Endothelial cell of umbilical vein (primary cell): ENCODE measurements at regions not wholly inside any gene's neighbourhood (a gene's known extent, or its start where the extent isn't known, plus 50 kb on each side); places are given as distances from the start of the nearest gene placed in this dataset.

Experiments used
- BruUV-seq: library from RNA; stranded (reverse); fragments of 400-500 nt; replicated peaks from 2 replicates; lab custom pipeline; 2021; lab: Mats Ljungman, UMichigan
- CTCF ChIA-PET: fragments of 300-600, 350-600 bp; sonication (Branson Sonifier 250); formaldehyde crosslinking; loops from one replicate; lab custom pipeline; 2021; ENCODE audit warnings: antibody characterized with exemption, inconsistent platforms; lab: Charles Lee
- POLR2A ChIA-PET: fragments of 300-600, 350-600 bp; sonication (Branson Sonifier 250); formaldehyde crosslinking; loops from one replicate; lab custom pipeline; 2021; ENCODE audit warnings: antibody characterized with exemption, inconsistent platforms; lab: Charles Lee
- DNase-seq: peaks from one replicate; pipeline ENCODE4 v3.0.0-alpha.2; 2011; ENCODE audit warnings: low read depth, low spot score
- FAIRE-seq: peaks from 2 replicates; lab custom pipeline; 2011; peaks lifted over from hg19 to GRCh38; lab: Jason Lieb, UNC
- H2AFZ ChIP-seq: 2 replicates; pipeline ENCODE4 v1.6.0; 2012; ENCODE audit warnings: low read depth, low read length, control low read depth, inconsistent platforms
- H3K27ac ChIP-seq: 2 replicates; pipeline ENCODE4 v1.5.1; 2011; ENCODE audit warnings: low read depth, mild to moderate bottlenecking, control low read depth, low read length, moderate library complexity; ENCODE audit not compliant: insufficient read depth
- H3K27me3 ChIP-seq, 2 experiments: 2 replicates each; pipeline versions ENCODE4 v1.6.0 to v1.6.1; 2011; ENCODE audit warnings: low read length in 2 of 2, mixed read lengths in 1 of 2; ENCODE audit not compliant: control insufficient read depth in 2 of 2, insufficient read depth in 2 of 2
- H3K36me3 ChIP-seq, 2 experiments: 2 replicates in 1 of 2; 3 replicates in 1 of 2; pipeline ENCODE4 v1.5.1; 2011; ENCODE audit warnings: low read length in 2 of 2, mild to moderate bottlenecking in 1 of 2, moderate library complexity in 1 of 2; ENCODE audit not compliant: control insufficient read depth in 2 of 2, insufficient read depth in 2 of 2; ENCODE audit errors: extremely low read depth in 1 of 2
- H3K4me1 ChIP-seq: 3 replicates; pipeline ENCODE4 v1.5.1; 2011; ENCODE audit warnings: mild to moderate bottlenecking, low read length; ENCODE audit not compliant: control insufficient read depth, insufficient read depth; ENCODE audit errors: extremely low read depth
- H3K4me2 ChIP-seq: 2 replicates; pipeline ENCODE4 v1.6.1; 2011; ENCODE audit warnings: low read length, control low read depth, mixed read lengths; ENCODE audit not compliant: insufficient read depth
- H3K4me3 ChIP-seq, 3 experiments: fragments of 200-600 bp in 1 of 3; sonication (generic), shearing (Covaris generic) in 1 of 3; replicated peaks in 1 of 3; 2 replicates each; pipeline ENCODE4 v1.5.1; 2011 to 2016; ENCODE audit warnings: control low read depth in 3 of 3, low read length in 3 of 3, mild to moderate bottlenecking in 2 of 3, inconsistent platforms in 1 of 3, low read depth in 1 of 3, moderate library complexity in 1 of 3; ENCODE audit not compliant: insufficient read depth in 1 of 3
- H3K79me2 ChIP-seq: 2 replicates; pipeline ENCODE4 v1.6.0; 2012; ENCODE audit warnings: low read length, inconsistent platforms; ENCODE audit not compliant: control insufficient read depth, insufficient read depth
- H3K9ac ChIP-seq: replicated peaks from 2 replicates; pipeline ENCODE3; 2011; ENCODE audit warnings: low read length, control low read depth; ENCODE audit not compliant: insufficient read depth; ENCODE audit errors: extremely low read depth
- H3K9me1 ChIP-seq: replicated peaks from 3 replicates; pipeline ENCODE4 v1.6.0; 2011; ENCODE audit warnings: mild to moderate bottlenecking, low read length; ENCODE audit not compliant: control insufficient read depth, insufficient read depth; ENCODE audit errors: extremely low read depth
- H3K9me3 ChIP-seq: replicated peaks from 2 replicates; pipeline ENCODE4 v1.5.1; 2012; ENCODE audit warnings: low read length, inconsistent platforms; ENCODE audit not compliant: control insufficient read depth, insufficient read depth
- H4K20me1 ChIP-seq: replicated peaks from 2 replicates; pipeline ENCODE3; 2011; ENCODE audit warnings: mild to moderate bottlenecking, low read length; ENCODE audit not compliant: control insufficient read depth, insufficient read depth; ENCODE audit errors: extremely low read depth
- EZH2 ChIP-seq: IDR thresholded peaks from 2 replicates; pipeline ENCODE4 v1.6.1; 2012; ENCODE audit warnings: borderline replicate concordance, low read depth, mild to moderate bottlenecking, moderate library complexity, low read length, inconsistent platforms; ENCODE audit not compliant: severe bottlenecking
- FOS ChIP-seq: IDR thresholded peaks from 2 replicates; pipeline ENCODE4 v1.6.1; 2011; ENCODE audit warnings: mild to moderate bottlenecking, low read length, moderate library complexity, borderline replicate concordance; ENCODE audit not compliant: insufficient read depth
- GATA2 ChIP-seq: IDR thresholded peaks from 2 replicates; pipeline ENCODE4 v1.7.0; 2011; ENCODE audit warnings: low read depth, mild to moderate bottlenecking, moderate library complexity, mixed read lengths, low read length; ENCODE audit not compliant: insufficient read length, insufficient read depth
- JUN ChIP-seq: IDR thresholded peaks from 2 replicates; pipeline ENCODE4 v1.6.1; 2011; ENCODE audit warnings: borderline replicate concordance, low read depth; ENCODE audit not compliant: insufficient read length, insufficient read depth
- MYC ChIP-seq: IDR thresholded peaks from one replicate; pipeline ENCODE4 v1.6.1; 2011; ENCODE audit warnings: mild to moderate bottlenecking, low read depth, low read length
- POLR2A ChIP-seq: IDR thresholded peaks from 2 replicates; pipeline ENCODE4 v1.6.1; 2012; ENCODE audit warnings: low read depth, mild to moderate bottlenecking, control low read depth, low read length
- POLR2AphosphoS5 ChIP-seq: IDR thresholded peaks from 2 replicates; pipeline ENCODE4 v1.6.1; 2012; ENCODE audit warnings: low read depth, mild to moderate bottlenecking, control low read depth, low read length, moderate library complexity; ENCODE audit not compliant: insufficient read depth
- dilution Hi-C: fragments of 300-500 bp; cut with MboI; formaldehyde crosslinking; loops from one replicate; pipeline ENCODE4 v1.15.0; 2019; ENCODE audit warnings: low sequenced_read_pairs; ENCODE audit not compliant: extremely low pct_ligation_motif_present
- intact Hi-C: fragments of 100-400 bp; cut with micrococcal nuclease; formaldehyde crosslinking; loops from one replicate; pipeline ENCODE4 v1.10.0; 2022
- TF ChIP-seq, protein P1 (sequence below), 2 donors: IDR thresholded peaks; 1 replicate in 1 of 2; 2 replicates in 1 of 2; pipeline ENCODE4 v1.5.1; 2011; ENCODE audit warnings: low read length in 2 of 2, mild to moderate bottlenecking in 2 of 2, moderate library complexity in 2 of 2, control low read depth in 1 of 2, inconsistent platforms in 1 of 2, low read depth in 1 of 2; ENCODE audit not compliant: insufficient read depth in 1 of 2; ENCODE audit errors: extremely low read depth in 1 of 2
- TF ChIP-seq, protein P2 (sequence below): IDR thresholded peaks from 2 replicates; pipeline ENCODE4 v1.6.1; 2011; ENCODE audit not compliant: insufficient read depth, insufficient read length

DNA sequence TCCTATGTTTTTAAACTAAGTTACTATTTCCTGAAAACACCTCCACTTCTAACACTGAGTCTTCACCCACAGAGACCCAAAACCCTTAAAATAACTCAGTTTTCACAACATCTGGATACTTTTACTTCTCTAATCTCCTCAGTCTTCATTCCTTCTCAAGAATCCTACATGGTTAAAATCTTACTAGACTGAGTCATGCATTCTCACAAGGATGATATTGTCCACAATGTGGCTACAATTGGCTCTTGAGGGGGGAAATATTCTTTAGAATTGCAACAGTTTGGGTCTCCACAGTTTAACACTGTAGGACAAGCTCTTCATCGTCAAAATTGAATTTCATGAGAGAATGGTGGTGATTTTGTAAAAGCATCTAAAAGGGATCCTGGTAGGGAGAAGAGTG, 397.1 kb downstream of the SLITRK5 start:
- no peaks in the 10 kb centered on the region for H3K79me2 ChIP-seq
- DNase-seq (no peak), FAIRE-seq (no peak)
- no peaks in the 10 kb centered on the region for H3K36me3 ChIP-seq
- no peaks in the 10 kb centered on the region for H3K9me1 ChIP-seq
- H3K4me1 ChIP-seq: no peaks in the 10 kb centered on the region
- no peak overlapping the region for H3K4me3 ChIP-seq
- no peak overlapping the region for H3K4me2 ChIP-seq
- POLR2A ChIA-PET: no interaction called here
- CTCF ChIA-PET: no interaction called here
- no TSS peak for BruUV-seq
- H3K27me3 ChIP-seq: no peaks in the 10 kb centered on the region
- peaks cover 6% of the 10 kb centered on the region for H3K9me3 ChIP-seq
- H2AFZ ChIP-seq: no peak overlapping the region
- TF ChIP-seq FOS: no peak
- TF ChIP-seq GATA2: no peak
- TF ChIP-seq POLR2AphosphoS5: no peak
- no peak for TF ChIP-seq JUN
- no peak for TF ChIP-seq MYC
- no peak for TF ChIP-seq POLR2A
- TF ChIP-seq, protein P1, sequence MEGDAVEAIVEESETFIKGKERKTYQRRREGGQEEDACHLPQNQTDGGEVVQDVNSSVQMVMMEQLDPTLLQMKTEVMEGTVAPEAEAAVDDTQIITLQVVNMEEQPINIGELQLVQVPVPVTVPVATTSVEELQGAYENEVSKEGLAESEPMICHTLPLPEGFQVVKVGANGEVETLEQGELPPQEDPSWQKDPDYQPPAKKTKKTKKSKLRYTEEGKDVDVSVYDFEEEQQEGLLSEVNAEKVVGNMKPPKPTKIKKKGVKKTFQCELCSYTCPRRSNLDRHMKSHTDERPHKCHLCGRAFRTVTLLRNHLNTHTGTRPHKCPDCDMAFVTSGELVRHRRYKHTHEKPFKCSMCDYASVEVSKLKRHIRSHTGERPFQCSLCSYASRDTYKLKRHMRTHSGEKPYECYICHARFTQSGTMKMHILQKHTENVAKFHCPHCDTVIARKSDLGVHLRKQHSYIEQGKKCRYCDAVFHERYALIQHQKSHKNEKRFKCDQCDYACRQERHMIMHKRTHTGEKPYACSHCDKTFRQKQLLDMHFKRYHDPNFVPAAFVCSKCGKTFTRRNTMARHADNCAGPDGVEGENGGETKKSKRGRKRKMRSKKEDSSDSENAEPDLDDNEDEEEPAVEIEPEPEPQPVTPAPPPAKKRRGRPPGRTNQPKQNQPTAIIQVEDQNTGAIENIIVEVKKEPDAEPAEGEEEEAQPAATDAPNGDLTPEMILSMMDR (IDR thresholded peaks at IDR 0.05; ENCODE audit: extremely low read depth in 1 of 2, insufficient read depth in 1 of 2, low read depth in 1 of 2, low read length in 2 of 2): no peak
- TF ChIP-seq EZH2: no peak
- TF ChIP-seq, protein P2, sequence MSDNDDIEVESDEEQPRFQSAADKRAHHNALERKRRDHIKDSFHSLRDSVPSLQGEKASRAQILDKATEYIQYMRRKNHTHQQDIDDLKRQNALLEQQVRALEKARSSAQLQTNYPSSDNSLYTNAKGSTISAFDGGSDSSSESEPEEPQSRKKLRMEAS: no peak
- no peaks in the 10 kb centered on the region for H4K20me1 ChIP-seq
- H3K9ac ChIP-seq: no peak overlapping the region
- dilution Hi-C loops: no loop called here
- H3K27ac ChIP-seq: no peak overlapping the region
- intact Hi-C loops: no loop called here
